ENCODE measurements at regions not wholly inside any gene's neighbourhood (a gene's known extent, or its start where the extent isn't known, plus 50 kb on each side); places are given as distances from the start of the nearest gene placed in this dataset.

DNA sequence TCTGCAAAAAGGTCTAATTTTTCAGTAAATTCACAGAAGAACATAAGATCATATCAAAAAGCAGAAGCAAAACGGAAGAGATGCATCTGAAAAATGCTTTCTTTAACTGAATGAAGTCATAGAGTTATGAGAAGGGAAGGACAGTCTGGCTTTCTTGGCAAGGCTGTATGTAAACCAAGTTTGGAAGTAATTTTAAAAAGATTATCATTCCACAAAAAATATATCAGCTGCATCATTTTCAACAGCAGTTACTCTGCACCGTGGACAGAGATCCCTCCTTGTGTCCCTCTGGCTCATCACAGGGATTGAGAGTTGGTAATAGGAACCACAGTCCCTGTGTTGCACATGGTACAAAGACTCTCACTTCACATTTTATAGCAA, 258.5 kb downstream of the HIVEP2 start:
- FAIRE-seq = no peak

DNA sequence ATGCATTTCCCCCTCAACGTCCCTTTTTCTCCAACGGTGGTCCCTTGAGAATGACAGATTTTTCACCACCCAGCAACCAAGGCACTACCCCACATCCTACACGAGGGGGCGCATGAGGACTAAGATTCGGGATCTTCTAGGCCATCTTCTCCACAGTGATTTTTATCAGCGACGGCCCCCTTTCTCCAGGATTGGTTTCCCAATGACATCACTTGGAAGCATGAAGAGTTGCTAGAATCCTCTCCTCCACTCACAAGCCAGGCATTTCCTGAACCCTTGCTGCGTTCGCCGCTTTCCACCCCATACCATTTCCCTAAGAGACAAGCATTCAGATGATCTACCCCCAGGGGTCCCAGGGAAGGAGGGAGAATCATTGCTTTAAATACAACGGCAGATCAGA, 252.0 kb downstream of the HIVEP2 start:
- no peak for TF ChIP-seq POLR2A (IDR thresholded peaks at IDR 0.05; ENCODE audit: low read depth, low read length)
- TF ChIP-seq POLR2AphosphoS5 (IDR thresholded peaks at IDR 0.05; ENCODE audit: low read depth, low read length) = no peak
- TF ChIP-seq TAF1 (IDR thresholded peaks at IDR 0.05; ENCODE audit: borderline replicate concordance, low read depth, low read length) = no peak
- FAIRE-seq (peak; percentile 95), DNase-seq (ENCODE audit: insufficient read length) (no peak)

More for the DNA sequence above, 258.5 kb downstream of the HIVEP2 start:
- DNase-seq (ENCODE audit: insufficient read length) = no peak
- no peak for TF ChIP-seq POLR2A (IDR thresholded peaks at IDR 0.05; ENCODE audit: low read depth, low read length)
- TF ChIP-seq POLR2AphosphoS5 (IDR thresholded peaks at IDR 0.05; ENCODE audit: low read depth, low read length) = no peak
- TF ChIP-seq TAF1 (IDR thresholded peaks at IDR 0.05; ENCODE audit: borderline replicate concordance, low read depth, low read length) = no peak

DNA sequence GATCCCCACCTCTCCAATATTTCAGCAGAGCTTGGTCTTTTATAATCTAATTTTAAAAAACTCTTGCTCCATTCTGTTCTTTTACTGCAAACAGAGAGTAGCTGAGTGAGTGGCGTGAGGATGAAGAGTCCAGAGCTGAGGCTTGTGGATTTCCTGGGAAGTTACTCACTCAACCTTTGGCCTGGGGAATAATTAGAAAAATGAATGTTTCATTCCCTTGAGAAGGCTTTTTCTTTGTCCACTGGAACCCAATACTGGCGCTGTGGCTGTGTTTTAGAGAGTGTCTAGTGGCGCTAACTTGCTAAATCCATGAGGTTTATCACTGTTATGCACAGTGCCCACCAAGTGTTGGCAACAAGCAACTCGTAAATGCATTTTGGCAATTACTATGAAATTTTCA, 251.5 kb downstream of the HIVEP2 start:
- FAIRE-seq = no peak
- no peak for TF ChIP-seq TAF1 (IDR thresholded peaks at IDR 0.05; ENCODE audit: borderline replicate concordance, low read depth, low read length)
- TF ChIP-seq POLR2AphosphoS5 (IDR thresholded peaks at IDR 0.05; ENCODE audit: low read depth, low read length) = no peak
- DNase-seq (ENCODE audit: insufficient read length) = no peak

DNA sequence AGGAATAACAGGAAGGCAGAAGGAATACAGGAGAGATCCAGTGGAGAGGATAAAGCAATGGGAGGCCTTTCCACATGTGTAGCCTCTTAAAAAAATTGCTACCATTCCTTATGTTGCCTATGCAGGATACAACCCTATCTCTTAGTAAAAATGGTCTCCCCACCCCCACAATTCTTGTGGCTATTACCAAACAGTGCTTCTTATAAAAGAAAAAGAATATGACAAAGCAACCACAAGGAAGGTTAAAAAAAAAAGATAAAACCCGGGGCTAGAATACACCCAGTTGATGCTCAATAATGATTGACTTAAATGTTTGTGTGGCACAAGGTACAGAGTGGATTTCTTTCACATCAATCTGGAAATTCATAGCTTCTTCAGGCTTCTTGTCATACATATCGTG, 250.9 kb downstream of the HIVEP2 start:
- FAIRE-seq (no peak), DNase-seq (ENCODE audit: insufficient read length) (no peak)
- TF ChIP-seq POLR2A (IDR thresholded peaks at IDR 0.05; ENCODE audit: low read depth, low read length) (no peak), TAF1 (IDR thresholded peaks at IDR 0.05; ENCODE audit: borderline replicate concordance, low read depth, low read length) (no peak), POLR2AphosphoS5 (IDR thresholded peaks at IDR 0.05; ENCODE audit: low read depth, low read length) (no peak)

- no peak for FAIRE-seq
- no peak for TF ChIP-seq POLR2AphosphoS5 (IDR thresholded peaks at IDR 0.05; ENCODE audit: low read depth, low read length)
- TF ChIP-seq POLR2A (IDR thresholded peaks at IDR 0.05; ENCODE audit: low read depth, low read length) = no peak
- TF ChIP-seq TAF1 (IDR thresholded peaks at IDR 0.05; ENCODE audit: borderline replicate concordance, low read depth, low read length) = no peak
- no peak for DNase-seq (ENCODE audit: insufficient read length)
These were observed 250.0 kb downstream of the HIVEP2 start for GRCh38 chr6:142695016-142695415.

- FAIRE-seq (no peak), DNase-seq (ENCODE audit: insufficient read length) (no peak)
- TF ChIP-seq POLR2A (IDR thresholded peaks at IDR 0.05; ENCODE audit: low read depth, low read length) (no peak), TAF1 (IDR thresholded peaks at IDR 0.05; ENCODE audit: borderline replicate concordance, low read depth, low read length) (no peak), POLR2AphosphoS5 (IDR thresholded peaks at IDR 0.05; ENCODE audit: low read depth, low read length) (no peak)
These were observed 248.6 kb downstream of the HIVEP2 start for GRCh38 chr6:142696123-142697000.

GRCh38 chr6:142697001-142697335, 248.0 kb downstream of the HIVEP2 start:
- TF ChIP-seq TAF1 (IDR thresholded peaks at IDR 0.05; ENCODE audit: borderline replicate concordance, low read depth, low read length) = no peak
- no peak for TF ChIP-seq POLR2A (IDR thresholded peaks at IDR 0.05; ENCODE audit: low read depth, low read length)
- TF ChIP-seq POLR2AphosphoS5 (IDR thresholded peaks at IDR 0.05; ENCODE audit: low read depth, low read length) = no peak
- FAIRE-seq (no peak), DNase-seq (ENCODE audit: insufficient read length) (no peak)

DNA sequence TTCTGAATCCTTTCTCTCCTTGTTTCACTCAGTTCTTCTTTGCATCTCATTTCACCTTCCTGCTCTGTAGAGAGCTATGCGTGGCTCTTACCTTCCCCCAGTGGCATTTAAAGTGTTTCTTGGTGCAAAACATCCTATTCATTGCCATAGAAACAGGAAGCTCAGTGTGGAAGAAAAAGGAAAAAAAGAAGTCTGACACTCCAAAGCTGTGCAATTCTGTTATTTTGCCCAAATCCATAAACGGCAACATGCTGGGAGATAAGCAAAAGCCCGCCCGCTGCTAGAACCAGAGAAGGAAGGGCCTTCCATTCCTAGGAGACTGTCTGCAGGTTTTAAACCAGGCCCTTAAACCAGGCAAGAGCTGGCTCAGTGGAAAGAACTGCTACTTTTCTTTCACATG, 247.1 kb downstream of the HIVEP2 start:
- no peak for FAIRE-seq
- no peak for DNase-seq (ENCODE audit: insufficient read length)
- TF ChIP-seq POLR2A (IDR thresholded peaks at IDR 0.05; ENCODE audit: low read depth, low read length) (no peak), TAF1 (IDR thresholded peaks at IDR 0.05; ENCODE audit: borderline replicate concordance, low read depth, low read length) (no peak)

DNA sequence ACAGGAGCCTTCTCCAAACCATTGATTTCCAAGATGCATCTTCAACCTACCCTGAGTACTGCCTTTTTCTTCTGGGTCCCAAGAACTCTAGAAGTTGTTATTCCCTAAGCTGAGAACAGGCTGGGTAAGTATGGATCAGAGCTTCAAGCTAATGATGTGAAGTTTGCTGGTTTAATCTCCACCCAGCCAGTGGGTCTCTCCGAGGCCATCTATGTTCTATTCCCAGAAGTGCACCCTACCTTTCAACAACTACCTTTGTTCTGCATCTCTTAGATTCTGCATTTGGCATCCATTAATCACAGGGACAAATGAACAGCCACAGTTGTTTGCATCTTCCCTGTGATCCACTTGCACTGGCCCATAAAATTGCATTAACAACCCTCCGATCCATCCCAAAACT, 246.2 kb downstream of the HIVEP2 start:
- DNase-seq (ENCODE audit: insufficient read length) = no peak
- FAIRE-seq = no peak
- TF ChIP-seq POLR2AphosphoS5 (IDR thresholded peaks at IDR 0.05; ENCODE audit: low read depth, low read length) (no peak), POLR2A (IDR thresholded peaks at IDR 0.05; ENCODE audit: low read depth, low read length) (no peak), TAF1 (IDR thresholded peaks at IDR 0.05; ENCODE audit: borderline replicate concordance, low read depth, low read length) (no peak)

DNA sequence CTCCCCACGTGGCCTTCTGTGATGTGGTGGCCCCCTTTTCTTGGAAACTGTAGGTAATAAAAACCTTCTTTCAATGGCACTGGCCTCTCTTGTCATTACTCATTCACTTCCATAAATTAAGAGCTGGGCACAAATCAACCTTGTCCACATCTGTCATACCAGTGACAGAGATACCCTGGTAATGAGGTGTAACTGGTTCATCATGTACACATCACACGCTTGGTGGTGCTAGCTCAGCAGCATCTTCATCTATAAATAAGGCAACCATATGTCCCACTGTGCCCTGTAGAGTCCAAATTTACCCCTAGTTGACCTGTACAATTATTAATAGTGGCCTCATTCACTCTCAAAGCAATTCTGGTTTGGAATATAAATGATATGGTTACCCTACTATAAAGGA, 245.6 kb downstream of the HIVEP2 start:
- no peak for FAIRE-seq
- DNase-seq (ENCODE audit: insufficient read length) = no peak
- TF ChIP-seq POLR2AphosphoS5 (IDR thresholded peaks at IDR 0.05; ENCODE audit: low read depth, low read length) (no peak), POLR2A (IDR thresholded peaks at IDR 0.05; ENCODE audit: low read depth, low read length) (no peak), TAF1 (IDR thresholded peaks at IDR 0.05; ENCODE audit: borderline replicate concordance, low read depth, low read length) (no peak)

DNA sequence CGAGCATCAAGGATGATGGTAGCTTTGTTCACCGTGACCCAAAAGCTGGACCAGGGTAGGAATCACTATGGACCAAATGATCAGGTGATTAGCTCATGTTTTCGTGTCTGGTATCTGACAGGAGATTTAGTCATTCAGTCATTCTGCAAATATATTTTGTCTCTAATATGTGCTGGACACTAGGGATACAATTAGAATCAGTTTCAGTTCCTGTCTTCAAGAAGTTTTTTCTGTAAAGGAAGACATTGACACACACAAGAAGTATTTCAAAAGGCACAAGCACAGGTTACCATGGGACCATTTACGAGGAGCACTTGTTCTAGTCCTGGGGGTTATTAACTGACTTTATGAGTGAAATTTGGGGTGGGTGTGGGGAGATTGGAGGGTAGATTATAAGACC, 244.9 kb downstream of the HIVEP2 start:
- TF ChIP-seq POLR2A (IDR thresholded peaks at IDR 0.05; ENCODE audit: low read depth, low read length) = no peak
- no peak for TF ChIP-seq TAF1 (IDR thresholded peaks at IDR 0.05; ENCODE audit: borderline replicate concordance, low read depth, low read length)
- no peak for TF ChIP-seq POLR2AphosphoS5 (IDR thresholded peaks at IDR 0.05; ENCODE audit: low read depth, low read length)
- DNase-seq (ENCODE audit: insufficient read length) (no peak), FAIRE-seq (peak; percentile 61)

DNA sequence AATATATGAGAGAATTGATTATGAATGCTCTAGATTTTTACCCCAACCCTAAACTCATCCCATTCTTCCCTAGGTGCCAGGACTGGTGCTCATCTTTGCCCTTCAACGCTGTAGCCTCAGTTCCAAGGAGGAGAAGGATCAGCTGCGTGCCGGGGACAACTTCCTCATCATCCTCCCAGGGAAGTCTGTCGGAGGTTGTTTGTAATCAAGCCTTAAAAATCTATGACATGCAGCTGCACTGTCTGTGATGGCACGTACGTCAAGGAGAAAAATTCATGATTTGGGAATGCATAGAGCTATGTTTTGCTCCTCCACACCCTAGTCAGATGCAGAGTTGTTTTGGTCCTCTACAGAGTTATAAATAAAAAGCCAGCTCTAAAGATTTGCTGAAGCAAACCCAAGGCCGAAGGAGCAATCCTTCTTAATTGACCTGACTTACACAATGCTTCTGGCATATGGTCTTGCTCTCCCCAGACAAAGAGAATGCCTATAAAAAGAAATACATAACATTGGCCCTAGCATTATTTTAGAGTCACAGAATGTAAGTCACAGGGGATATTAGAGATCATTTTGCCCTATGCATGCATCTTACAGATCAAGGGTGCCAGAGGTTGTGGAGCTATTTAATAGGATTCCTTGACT, 244.2 kb downstream of the HIVEP2 start:
- FAIRE-seq = no peak
- DNase-seq (ENCODE audit: insufficient read length) = no peak

More for the DNA sequence above, 244.2 kb downstream of the HIVEP2 start:
- TF ChIP-seq TAF1 (IDR thresholded peaks at IDR 0.05; ENCODE audit: borderline replicate concordance, low read depth, low read length) = no peak
